ENCODE measurements at regions not wholly inside any gene's neighbourhood (a gene's known extent, or its start where the extent isn't known, plus 50 kb on each side); places are given as distances from the start of the nearest gene placed in this dataset.

- no peak overlapping the region for H3K27ac Mint-ChIP-seq
- no peak overlapping the region for H3K4me3 Mint-ChIP-seq
- Histone ChIP-seq H3K27me3 (ENCODE audit: insufficient read depth) (no peaks in the 10 kb centered on the region), H3K4me2 (no peak overlapping the region), H3K9me2 (ENCODE audit: insufficient read depth) (no peaks in the 10 kb centered on the region), H3K27ac (ENCODE audit: low read depth) (no peak overlapping the region), H3K79me2 (replicated peaks; ENCODE audit: insufficient read depth) (no peaks in the 10 kb centered on the region), H3K4me1 (ENCODE audit: insufficient read depth) (no peaks in the 10 kb centered on the region), H3K4me3 (no peak overlapping the region), H3F3A (replicated peaks; ENCODE audit: low read depth) (no peaks in the 10 kb centered on the region), H3K36me3 (ENCODE audit: insufficient read depth) (no peaks in the 10 kb centered on the region; the same call in 1 of the 2 replicates), H2AFZ (no peak overlapping the region), H4K20me1 (replicated peaks; ENCODE audit: insufficient read depth) (no peaks in the 10 kb centered on the region)
- peaks cover 4% of the 10 kb centered on the region; the same call in 2 of the 3 replicates for H3K36me3 Mint-ChIP-seq (ENCODE audit: low read depth)
- no peak for ATAC-seq
- peaks cover 21% of the 10 kb centered on the region for H3K9me3 Mint-ChIP-seq
- TF ChIP-seq, protein P1, sequence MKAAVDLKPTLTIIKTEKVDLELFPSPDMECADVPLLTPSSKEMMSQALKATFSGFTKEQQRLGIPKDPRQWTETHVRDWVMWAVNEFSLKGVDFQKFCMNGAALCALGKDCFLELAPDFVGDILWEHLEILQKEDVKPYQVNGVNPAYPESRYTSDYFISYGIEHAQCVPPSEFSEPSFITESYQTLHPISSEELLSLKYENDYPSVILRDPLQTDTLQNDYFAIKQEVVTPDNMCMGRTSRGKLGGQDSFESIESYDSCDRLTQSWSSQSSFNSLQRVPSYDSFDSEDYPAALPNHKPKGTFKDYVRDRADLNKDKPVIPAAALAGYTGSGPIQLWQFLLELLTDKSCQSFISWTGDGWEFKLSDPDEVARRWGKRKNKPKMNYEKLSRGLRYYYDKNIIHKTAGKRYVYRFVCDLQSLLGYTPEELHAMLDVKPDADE (IDR thresholded peaks at IDR 0.05): no peak
- TF ChIP-seq ZNF114 (CRISPR knock-in tag; IDR thresholded peaks at IDR 0.05) (no peak), JUNB (IDR thresholded peaks at IDR 0.05; ENCODE audit: unreplicated experiment) (no peak), EZH2phosphoT487 (IDR thresholded peaks at IDR 0.05; ENCODE audit: unreplicated experiment) (no peak), ZNF331 (CRISPR knock-in tag; IDR thresholded peaks at IDR 0.05; ENCODE audit: low read depth) (no peak), NANOG (IDR thresholded peaks at IDR 0.05; ENCODE audit: borderline replicate concordance) (no peak), POLR2AphosphoS5 (IDR thresholded peaks at IDR 0.05; ENCODE audit: low read depth) (no peak), EZH2 (IDR thresholded peaks at IDR 0.05; ENCODE audit: low read depth, unreplicated experiment) (no peak), STAT1 (IDR thresholded peaks at IDR 0.05; ENCODE audit: unreplicated experiment) (no peak), REST (IDR thresholded peaks at IDR 0.05; ENCODE audit: unreplicated experiment) (no peak), CREB1 (CRISPR knock-in tag; IDR thresholded peaks at IDR 0.05; ENCODE audit: low read depth) (no peak)
- TF ChIP-seq, protein P2, sequence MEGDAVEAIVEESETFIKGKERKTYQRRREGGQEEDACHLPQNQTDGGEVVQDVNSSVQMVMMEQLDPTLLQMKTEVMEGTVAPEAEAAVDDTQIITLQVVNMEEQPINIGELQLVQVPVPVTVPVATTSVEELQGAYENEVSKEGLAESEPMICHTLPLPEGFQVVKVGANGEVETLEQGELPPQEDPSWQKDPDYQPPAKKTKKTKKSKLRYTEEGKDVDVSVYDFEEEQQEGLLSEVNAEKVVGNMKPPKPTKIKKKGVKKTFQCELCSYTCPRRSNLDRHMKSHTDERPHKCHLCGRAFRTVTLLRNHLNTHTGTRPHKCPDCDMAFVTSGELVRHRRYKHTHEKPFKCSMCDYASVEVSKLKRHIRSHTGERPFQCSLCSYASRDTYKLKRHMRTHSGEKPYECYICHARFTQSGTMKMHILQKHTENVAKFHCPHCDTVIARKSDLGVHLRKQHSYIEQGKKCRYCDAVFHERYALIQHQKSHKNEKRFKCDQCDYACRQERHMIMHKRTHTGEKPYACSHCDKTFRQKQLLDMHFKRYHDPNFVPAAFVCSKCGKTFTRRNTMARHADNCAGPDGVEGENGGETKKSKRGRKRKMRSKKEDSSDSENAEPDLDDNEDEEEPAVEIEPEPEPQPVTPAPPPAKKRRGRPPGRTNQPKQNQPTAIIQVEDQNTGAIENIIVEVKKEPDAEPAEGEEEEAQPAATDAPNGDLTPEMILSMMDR (conservative IDR thresholded peaks at IDR 0.05; ENCODE audit: low read depth in 2 of 2): no peak
- TF ChIP-seq, protein P3, sequence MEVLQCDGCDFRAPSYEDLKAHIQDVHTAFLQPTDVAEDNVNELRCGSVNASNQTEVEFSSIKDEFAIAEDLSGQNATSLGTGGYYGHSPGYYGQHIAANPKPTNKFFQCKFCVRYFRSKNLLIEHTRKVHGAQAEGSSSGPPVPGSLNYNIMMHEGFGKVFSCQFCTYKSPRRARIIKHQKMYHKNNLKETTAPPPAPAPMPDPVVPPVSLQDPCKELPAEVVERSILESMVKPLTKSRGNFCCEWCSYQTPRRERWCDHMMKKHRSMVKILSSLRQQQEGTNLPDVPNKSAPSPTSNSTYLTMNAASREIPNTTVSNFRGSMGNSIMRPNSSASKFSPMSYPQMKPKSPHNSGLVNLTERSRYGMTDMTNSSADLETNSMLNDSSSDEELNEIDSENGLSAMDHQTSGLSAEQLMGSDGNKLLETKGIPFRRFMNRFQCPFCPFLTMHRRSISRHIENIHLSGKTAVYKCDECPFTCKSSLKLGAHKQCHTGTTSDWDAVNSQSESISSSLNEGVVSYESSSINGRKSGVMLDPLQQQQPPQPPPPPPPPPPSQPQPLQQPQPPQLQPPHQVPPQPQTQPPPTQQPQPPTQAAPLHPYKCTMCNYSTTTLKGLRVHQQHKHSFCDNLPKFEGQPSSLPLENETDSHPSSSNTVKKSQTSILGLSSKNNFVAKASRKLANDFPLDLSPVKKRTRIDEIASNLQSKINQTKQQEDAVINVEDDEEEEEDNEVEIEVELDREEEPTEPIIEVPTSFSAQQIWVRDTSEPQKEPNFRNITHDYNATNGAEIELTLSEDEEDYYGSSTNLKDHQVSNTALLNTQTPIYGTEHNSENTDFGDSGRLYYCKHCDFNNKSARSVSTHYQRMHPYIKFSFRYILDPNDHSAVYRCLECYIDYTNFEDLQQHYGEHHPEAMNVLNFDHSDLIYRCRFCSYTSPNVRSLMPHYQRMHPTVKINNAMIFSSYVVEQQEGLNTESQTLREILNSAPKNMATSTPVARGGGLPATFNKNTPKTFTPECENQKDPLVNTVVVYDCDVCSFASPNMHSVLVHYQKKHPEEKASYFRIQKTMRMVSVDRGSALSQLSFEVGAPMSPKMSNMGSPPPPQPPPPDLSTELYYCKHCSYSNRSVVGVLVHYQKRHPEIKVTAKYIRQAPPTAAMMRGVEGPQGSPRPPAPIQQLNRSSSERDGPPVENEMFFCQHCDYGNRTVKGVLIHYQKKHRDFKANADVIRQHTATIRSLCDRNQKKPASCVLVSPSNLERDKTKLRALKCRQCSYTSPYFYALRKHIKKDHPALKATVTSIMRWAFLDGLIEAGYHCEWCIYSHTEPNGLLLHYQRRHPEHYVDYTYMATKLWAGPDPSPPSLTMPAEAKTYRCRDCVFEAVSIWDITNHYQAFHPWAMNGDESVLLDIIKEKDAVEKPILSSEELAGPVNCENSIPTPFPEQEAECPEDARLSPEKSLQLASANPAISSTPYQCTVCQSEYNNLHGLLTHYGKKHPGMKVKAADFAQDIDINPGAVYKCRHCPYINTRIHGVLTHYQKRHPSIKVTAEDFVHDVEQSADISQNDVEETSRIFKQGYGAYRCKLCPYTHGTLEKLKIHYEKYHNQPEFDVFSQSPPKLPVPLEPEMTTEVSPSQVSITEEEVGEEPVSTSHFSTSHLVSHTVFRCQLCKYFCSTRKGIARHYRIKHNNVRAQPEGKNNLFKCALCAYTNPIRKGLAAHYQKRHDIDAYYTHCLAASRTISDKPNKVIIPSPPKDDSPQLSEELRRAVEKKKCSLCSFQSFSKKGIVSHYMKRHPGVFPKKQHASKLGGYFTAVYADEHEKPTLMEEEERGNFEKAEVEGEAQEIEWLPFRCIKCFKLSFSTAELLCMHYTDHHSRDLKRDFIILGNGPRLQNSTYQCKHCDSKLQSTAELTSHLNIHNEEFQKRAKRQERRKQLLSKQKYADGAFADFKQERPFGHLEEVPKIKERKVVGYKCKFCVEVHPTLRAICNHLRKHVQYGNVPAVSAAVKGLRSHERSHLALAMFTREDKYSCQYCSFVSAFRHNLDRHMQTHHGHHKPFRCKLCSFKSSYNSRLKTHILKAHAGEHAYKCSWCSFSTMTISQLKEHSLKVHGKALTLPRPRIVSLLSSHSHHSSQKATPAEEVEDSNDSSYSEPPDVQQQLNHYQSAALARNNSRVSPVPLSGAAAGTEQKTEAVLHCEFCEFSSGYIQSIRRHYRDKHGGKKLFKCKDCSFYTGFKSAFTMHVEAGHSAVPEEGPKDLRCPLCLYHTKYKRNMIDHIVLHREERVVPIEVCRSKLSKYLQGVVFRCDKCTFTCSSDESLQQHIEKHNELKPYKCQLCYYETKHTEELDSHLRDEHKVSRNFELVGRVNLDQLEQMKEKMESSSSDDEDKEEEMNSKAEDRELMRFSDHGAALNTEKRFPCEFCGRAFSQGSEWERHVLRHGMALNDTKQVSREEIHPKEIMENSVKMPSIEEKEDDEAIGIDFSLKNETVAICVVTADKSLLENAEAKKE (CRISPR knock-in tag; IDR thresholded peaks at IDR 0.05): no peak
- peaks cover 9% of the 10 kb centered on the region for H3K27me3 Mint-ChIP-seq (ENCODE audit: insufficient read depth, low read depth, poor library complexity)
- no peaks in the 10 kb centered on the region for H3K4me1 Mint-ChIP-seq
- no peak for DNase-seq (ENCODE audit: low spot score)
Observed at GRCh38 chr22:47632701-47633100, 870.3 kb downstream of the TBC1D22A start.

Data from GM23338 (cell line).